K562 (cell line): ENCODE measurements at regions not wholly inside any gene's neighbourhood (a gene's known extent, or its start where the extent isn't known, plus 50 kb on each side); places are given as distances from the start of the nearest gene placed in this dataset.

Experiments used
- ATAC-seq: fragments of 200-7000 bp; cut with Tn5 transposase; 3 replicates; pipeline ENCODE4 v1.9.1; 2020; ENCODE audit warnings: moderate library complexity
- BruUV-seq: library from RNA; stranded (reverse); fragments of 400-500 nt; replicated peaks from 2 replicates; lab custom pipeline; 2021; lab: Mats Ljungman, UMichigan
- CTCF ChIA-PET: fragments of 300-600 bp; formaldehyde crosslinking; extraction: SDS; loops from one replicate; lab custom pipeline; 2021; ENCODE audit warnings: low intra/inter-chr PET ratio; lab: Yijun Ruan, JAX
- POLR2A ChIA-PET: fragments of 300-600, 350-650 bp; sonication (Branson Sonifier 250); formaldehyde crosslinking; extraction: SDS; loops from one replicate; lab custom pipeline; 2021; ENCODE audit warnings: antibody characterized with exemption, inconsistent platforms; lab: Yijun Ruan, JAX
- DNase-seq, 4 experiments: peaks; one replicate each; pipeline versions ENCODE4 v3.0.0 to v3.0.0-alpha.2; 2011 to 2018; ENCODE audit warnings: low spot score in 3 of 4, mixed read lengths in 3 of 4; ENCODE audit errors: extremely low read depth in 1 of 4
- FAIRE-seq: peaks from 2 replicates; lab custom pipeline; 2011; peaks lifted over from hg19 to GRCh38; lab: Jason Lieb, UNC
- H2AFZ ChIP-seq: 2 replicates; pipeline ENCODE4 v1.6.0; 2011; ENCODE audit warnings: low read depth, low read length, control low read depth, inconsistent platforms
- H3K27ac ChIP-seq: fragments of 200-600 bp; 3 replicates; pipeline ENCODE4 v1.8.0; 2011; ENCODE audit warnings: low read depth, mild to moderate bottlenecking, control low read depth, inconsistent platforms, low read length, moderate library complexity, mixed read lengths; ENCODE audit errors: extremely low read depth
- H3K27me3 ChIP-seq, 2 experiments: fragments of 300-600 bp in 1 of 2; 2 replicates in 1 of 2; 3 replicates in 1 of 2; pipeline versions ENCODE4 v1.6.0 to v1.8.0; 2011; ENCODE audit warnings: inconsistent platforms in 2 of 2, low read length in 2 of 2, mild to moderate bottlenecking in 1 of 2, mixed read lengths in 1 of 2, moderate library complexity in 1 of 2; ENCODE audit not compliant: control insufficient read depth in 2 of 2, insufficient read depth in 2 of 2
- H3K36me3 ChIP-seq: fragments of 300-600 bp; 3 replicates; pipeline ENCODE4 v1.8.0; 2011; ENCODE audit warnings: mild to moderate bottlenecking, low read length, inconsistent platforms; ENCODE audit not compliant: control insufficient read depth, insufficient read depth
- H3K4me1 ChIP-seq, 2 experiments: fragments of 200-600 bp in 1 of 2; replicated peaks in 1 of 2; 2 replicates in 1 of 2; 3 replicates in 1 of 2; pipeline versions ENCODE4 v1.5.1 to v1.8.0; 2011; ENCODE audit warnings: inconsistent platforms in 2 of 2, low read length in 2 of 2, mild to moderate bottlenecking in 1 of 2, mixed read lengths in 1 of 2, moderate library complexity in 1 of 2; ENCODE audit not compliant: control insufficient read depth in 2 of 2, insufficient read depth in 2 of 2
- H3K4me2 ChIP-seq: 2 replicates; pipeline ENCODE4 v1.6.1; 2011; ENCODE audit warnings: low read length, control low read depth, inconsistent platforms, mixed read lengths; ENCODE audit not compliant: insufficient read depth
- H3K4me3 ChIP-seq: fragments of 200-600 bp; sonication (generic), shearing (Covaris generic); 2 replicates; pipeline ENCODE4 v1.5.1; 2016; ENCODE audit warnings: control low read depth, inconsistent platforms
- H3K79me2 ChIP-seq: fragments of 200-600 bp; 3 replicates; pipeline ENCODE4 v1.8.0; 2011; ENCODE audit warnings: low read length, inconsistent platforms; ENCODE audit not compliant: control insufficient read depth, insufficient read depth
- H3K9ac ChIP-seq, 2 experiments: 2 replicates each; pipeline versions ENCODE4 v1.6.0 to v1.6.1; 2011; ENCODE audit warnings: low read depth in 2 of 2, low read length in 2 of 2, control low read depth in 1 of 2, inconsistent platforms in 1 of 2, mild to moderate bottlenecking in 1 of 2, mixed read lengths in 1 of 2; ENCODE audit not compliant: insufficient read depth in 1 of 2
- H3K9me1 ChIP-seq: one replicate; pipeline ENCODE4 v1.6.0; 2011; ENCODE audit warnings: inconsistent platforms, mild to moderate bottlenecking, low read length, moderate library complexity; ENCODE audit not compliant: control insufficient read depth, insufficient read depth
- H3K9me3 ChIP-seq: replicated peaks from 2 replicates; pipeline ENCODE4 v1.5.1; 2011; ENCODE audit warnings: low read depth, low read length, inconsistent platforms; ENCODE audit not compliant: control insufficient read depth, insufficient read depth
- H4K20me1 ChIP-seq: replicated peaks from 2 replicates; pipeline ENCODE4 v1.6.1; 2011; ENCODE audit warnings: low read length, inconsistent platforms, mixed read lengths; ENCODE audit not compliant: control insufficient read depth, insufficient read depth
- COPS2 ChIP-seq: fragments of 450-650 bp; conservative IDR thresholded peaks from 2 replicates; pipeline ENCODE4 v1.6.1; 2016; ENCODE audit warnings: mild to moderate bottlenecking, moderate library complexity
- DPF2 ChIP-seq: fragments of 450-650 bp; IDR thresholded peaks from 2 replicates; pipeline ENCODE4 v1.6.1; 2016
- NFATC3 ChIP-seq: fragments of 450-650 bp; IDR thresholded peaks from 2 replicates; pipeline ENCODE4 v1.6.1; 2017; ENCODE audit warnings: mild to moderate bottlenecking
- NFIX ChIP-seq: fragments of 250-450 bp; sonication (Bioruptor Pico); IDR thresholded peaks from 2 replicates; pipeline ENCODE4 v1.4.0; 2020; ENCODE audit warnings: low read depth, mild to moderate bottlenecking, moderate library complexity
- NFRKB ChIP-seq: fragments of 450-650 bp; IDR thresholded peaks from 2 replicates; pipeline ENCODE4 v1.6.1; 2016; ENCODE audit warnings: low read depth
- NR0B1 ChIP-seq: fragments of 450-650 bp; IDR thresholded peaks from one replicate; pipeline ENCODE4 v1.6.1; 2018; ENCODE audit warnings: mild to moderate bottlenecking, moderate library complexity; ENCODE audit not compliant: partially characterized antibody
- POLR2AphosphoS5 ChIP-seq: IDR thresholded peaks from 2 replicates; pipeline ENCODE4 v1.6.1; 2011; ENCODE audit warnings: mild to moderate bottlenecking, low read depth, low read length, moderate library complexity; ENCODE audit not compliant: control insufficient read depth, insufficient read depth
- PTRF ChIP-seq: fragments of 450-650 bp; IDR thresholded peaks from 2 replicates; pipeline ENCODE4 v1.6.1; 2016; ENCODE audit warnings: mild to moderate bottlenecking, missing genetic modification characterization, missing compliant biosample characterization
- TEAD1 ChIP-seq, 2 experiments: fragments of 450-650 bp in 1 of 2; sonication (generic) in 1 of 2; formaldehyde crosslinking; IDR thresholded peaks; 2 replicates each; pipeline versions ENCODE4 v1.4.0 to v1.8.0; 2020 to 2022; ENCODE audit warnings: mild to moderate bottlenecking in 2 of 2, missing genetic modification reagents in 1 of 2
- USF1 ChIP-seq: sonication (generic); formaldehyde crosslinking; IDR thresholded peaks from 2 replicates; pipeline ENCODE4 v1.9.0; 2022; ENCODE audit warnings: mild to moderate bottlenecking, missing genetic modification reagents
- VEZF1 ChIP-seq: fragments of 200-800 bp; sonication (Bioruptor generic); IDR thresholded peaks from 2 replicates; pipeline ENCODE4 v1.6.1; 2017; ENCODE audit warnings: missing genetic modification characterization, missing compliant biosample characterization
- ZBTB43 ChIP-seq: sonication (generic); formaldehyde crosslinking; IDR thresholded peaks from 2 replicates; pipeline ENCODE4 v1.8.0; 2023; ENCODE audit warnings: mild to moderate bottlenecking, missing genetic modification reagents
- ZNF134 ChIP-seq: fragments of 250-450 bp; sonication (Bioruptor Pico); conservative IDR thresholded peaks from 2 replicates; pipeline ENCODE4 v1.4.0; 2020
- ZNF431 ChIP-seq: sonication (generic); formaldehyde crosslinking; IDR thresholded peaks from 2 replicates; pipeline ENCODE4 v1.8.0; 2022; ENCODE audit warnings: mild to moderate bottlenecking, missing genetic modification reagents
- ZNF785 ChIP-seq: fragments of 250-450 bp; sonication (Bioruptor Pico); IDR thresholded peaks from 2 replicates; pipeline ENCODE4 v1.4.0; 2020; ENCODE audit warnings: mild to moderate bottlenecking
- in situ Hi-C: fragments of 300-500 bp; cut with MboI; formaldehyde crosslinking; loops from 4 replicates; pipeline ENCODE4 v1.15.0; 2018; ENCODE audit warnings: inconsistent platforms, mixed read lengths
- intact Hi-C: fragments of 100-400 bp; cut with micrococcal nuclease; formaldehyde crosslinking; loops from 2 replicates; pipeline ENCODE4 v1.14.2; 2022

- Histone ChIP-seq H3K9me3 (no peaks in the 10 kb centered on the region; the same call in 1 of the 2 replicates), H4K20me1 (no peaks in the 10 kb centered on the region), H3K4me1 (no peaks in the 10 kb centered on the region), H3K4me3 (no peak overlapping the region), H3K9me1 (no peaks in the 10 kb centered on the region), H3K4me2 (no peak overlapping the region), H3K27me3 (no peaks in the 10 kb centered on the region), H3K36me3 (no peaks in the 10 kb centered on the region), H3K9ac (no peak overlapping the region), H3K27ac (no peak overlapping the region), H2AFZ (no peak overlapping the region), H3K79me2 (no peaks in the 10 kb centered on the region)
- CTCF ChIA-PET: no interaction called here
- BruUV-seq: no TSS peak
- in situ Hi-C loops (no loop called here), intact Hi-C loops (no loop called here)
- no peak for FAIRE-seq
- TF ChIP-seq ZNF431 (CRISPR knock-in tag) (no peak), VEZF1 (no peak), POLR2AphosphoS5 (no peak), TEAD1 (CRISPR knock-in tag; IDR thresholded peaks at IDR 0.05) (no peak), NFATC3 (no peak), ZNF134 (CRISPR knock-in tag) (no peak), ZNF785 (no peak), DPF2 (no peak), ZBTB43 (CRISPR knock-in tag) (no peak), USF1 (CRISPR knock-in tag) (no peak), PTRF (no peak), NR0B1 (no peak), NFIX (CRISPR knock-in tag) (no peak), NFRKB (no peak), COPS2 (no peak)
- no peak for ATAC-seq
- POLR2A ChIA-PET: no interaction called here
- no peak for DNase-seq
Measured at GRCh38 chr3:174376346-174376745, 482.8 kb upstream of the NAALADL2 start.
